H1 (cell line): ENCODE measurements at regions not wholly inside any gene's neighbourhood (a gene's known extent, or its start where the extent isn't known, plus 50 kb on each side); places are given as distances from the start of the nearest gene placed in this dataset.
"Not testable (repeated sequence)": the region's sequence is repeated elsewhere in the genome, so short reads cannot be mapped to it uniquely, and the experiment has no call there.

Experiments used
- CTCF ChIA-PET: fragments of 300-600 bp; sonication (Branson Sonifier 250); formaldehyde crosslinking; loops from one replicate; lab custom pipeline; 2021; ENCODE audit not compliant: partially characterized antibody; lab: Charles Lee
- POLR2A ChIA-PET: fragments of 300-600 bp; sonication (Branson Sonifier 250); formaldehyde crosslinking; loops from one replicate; lab custom pipeline; 2021; ENCODE audit warnings: inconsistent platforms; ENCODE audit not compliant: partially characterized antibody; lab: Charles Lee
- DNase-seq, 2 experiments: peaks; one replicate each; pipeline versions ENCODE4 v3.0.0 to v3.0.0-alpha.2; 2010 to 2022; ENCODE audit warnings: low spot score in 2 of 2, low read depth in 1 of 2, mixed read lengths in 1 of 2
- FAIRE-seq: peaks from 2 replicates; lab custom pipeline; 2011; peaks lifted over from hg19 to GRCh38; lab: Jason Lieb, UNC
- H2AFZ ChIP-seq: 2 replicates; pipeline ENCODE4 v1.8.1; 2012; ENCODE audit warnings: low read length, inconsistent platforms
- H2AK5ac ChIP-seq: 2 replicates; pipeline ENCODE4 v1.6.1; 2013; ENCODE audit warnings: low read depth, low read length
- H2BK120ac ChIP-seq: replicated peaks from 2 replicates; pipeline ENCODE3; 2013; ENCODE audit warnings: low read depth, low read length, inconsistent platforms
- H2BK12ac ChIP-seq: 2 replicates; pipeline ENCODE4 v1.6.1; 2013; ENCODE audit warnings: low read depth, low read length
- H2BK15ac ChIP-seq: 2 replicates; pipeline ENCODE4 v1.6.1; 2013; ENCODE audit warnings: low read length
- H2BK20ac ChIP-seq: 2 replicates; pipeline ENCODE4 v1.6.1; 2013; ENCODE audit warnings: low read length
- H2BK5ac ChIP-seq: 2 replicates; pipeline ENCODE4 v1.6.1; 2013; ENCODE audit warnings: low read depth, low read length
- H3K14ac ChIP-seq: 2 replicates; pipeline ENCODE4 v1.6.1; 2013; ENCODE audit warnings: inconsistent platforms; ENCODE audit not compliant: insufficient read length
- H3K18ac ChIP-seq: 2 replicates; pipeline ENCODE4 v1.6.1; 2013; ENCODE audit warnings: low read length; ENCODE audit errors: extremely low read depth
- H3K23ac ChIP-seq: 2 replicates; pipeline ENCODE4 v1.6.1; 2013; ENCODE audit warnings: inconsistent platforms; ENCODE audit not compliant: insufficient read length
- H3K23me2 ChIP-seq: 2 replicates; pipeline ENCODE4 v1.6.1; 2013; ENCODE audit warnings: low read depth, low read length
- H3K27ac ChIP-seq: 2 replicates; pipeline ENCODE4 v1.6.1; 2011; ENCODE audit warnings: low read depth, low read length, inconsistent platforms
- H3K27me3 ChIP-seq, 4 experiments: replicated peaks in 1 of 4; 1 replicate in 1 of 4; 2 replicates in 3 of 4; pipeline versions ENCODE4 v1.6.1 to v1.8.1; 2011 to 2013; ENCODE audit warnings: low read length in 3 of 4, mild to moderate bottlenecking in 3 of 4, inconsistent platforms in 2 of 4, mixed read lengths in 2 of 4, moderate library complexity in 1 of 4; ENCODE audit not compliant: control insufficient read depth in 3 of 4, insufficient read depth in 3 of 4; ENCODE audit errors: extremely low read depth in 1 of 4
- H3K36me3 ChIP-seq, 4 experiments: 2 replicates each; pipeline versions ENCODE4 v1.6.1 to v1.8.1; 2011 to 2013; ENCODE audit warnings: mild to moderate bottlenecking in 4 of 4, low read length in 3 of 4, moderate library complexity in 2 of 4, control low read depth in 1 of 4, inconsistent platforms in 1 of 4; ENCODE audit not compliant: insufficient read depth in 4 of 4, control insufficient read depth in 2 of 4
- H3K4ac ChIP-seq: replicated peaks from 2 replicates; pipeline ENCODE3; 2013; ENCODE audit warnings: low read length, low read depth, mixed read lengths, inconsistent platforms; ENCODE audit not compliant: insufficient read length
- H3K4me1 ChIP-seq, 4 experiments: replicated peaks in 1 of 4; 1 replicate in 1 of 4; 2 replicates in 3 of 4; pipeline versions ENCODE4 v1.6.1 to v1.8.1; 2011 to 2013; ENCODE audit warnings: low read length in 3 of 4, inconsistent platforms in 2 of 4, mixed read lengths in 1 of 4; ENCODE audit not compliant: insufficient read depth in 4 of 4, control insufficient read depth in 3 of 4
- H3K4me2 ChIP-seq, 2 experiments: 2 replicates each; pipeline versions ENCODE4 v1.6.1 to v1.8.1; 2011 to 2013; ENCODE audit warnings: low read depth in 2 of 2, low read length in 2 of 2, control low read depth in 1 of 2, inconsistent platforms in 1 of 2, mild to moderate bottlenecking in 1 of 2; ENCODE audit not compliant: insufficient read depth in 1 of 2
- H3K4me3 ChIP-seq, 4 experiments: fragments of 200-600, 300-600 bp in 1 of 4; sonication (generic), shearing (Covaris generic), sonication (Bioruptor Twin) in 1 of 4; 2 replicates each; pipeline versions ENCODE4 v1.5.1 to v1.8.1; 2011 to 2016; ENCODE audit warnings: low read length in 4 of 4, low read depth in 3 of 4, control low read depth in 2 of 4, inconsistent platforms in 2 of 4, mild to moderate bottlenecking in 2 of 4, mixed read lengths in 1 of 4, moderate library complexity in 1 of 4; ENCODE audit not compliant: insufficient read depth in 2 of 4; ENCODE audit errors: extremely low read depth in 1 of 4
- H3K56ac ChIP-seq: replicated peaks from 2 replicates; pipeline ENCODE3; 2013; ENCODE audit warnings: low read depth, mild to moderate bottlenecking, mixed read lengths, low read length, inconsistent platforms; ENCODE audit not compliant: insufficient read length
- H3K79me1 ChIP-seq: 2 replicates; pipeline ENCODE4 v1.6.1; 2013; ENCODE audit warnings: low read depth, low read length, control low read depth
- H3K79me2 ChIP-seq, 2 experiments: 2 replicates each; pipeline versions ENCODE4 v1.6.1 to v1.8.1; 2012 to 2013; ENCODE audit warnings: low read length in 2 of 2, mild to moderate bottlenecking in 2 of 2, inconsistent platforms in 1 of 2; ENCODE audit not compliant: insufficient read depth in 2 of 2, control insufficient read depth in 1 of 2
- H3K9ac ChIP-seq, 4 experiments: replicated peaks in 1 of 4; 1 replicate in 1 of 4; 2 replicates in 3 of 4; pipeline versions ENCODE4 v1.6.1 to v1.8.1; 2011 to 2013; ENCODE audit warnings: low read depth in 3 of 4, low read length in 3 of 4, control low read depth in 2 of 4, mild to moderate bottlenecking in 2 of 4, moderate library complexity in 2 of 4, inconsistent platforms in 1 of 4; ENCODE audit errors: extremely low read depth in 1 of 4
- H3K9me3 ChIP-seq, 2 experiments: 2 replicates each; pipeline versions ENCODE4 v1.6.1 to v1.8.1; 2012 to 2013; ENCODE audit warnings: mild to moderate bottlenecking in 2 of 2, moderate library complexity in 2 of 2, control low read depth in 1 of 2, inconsistent platforms in 1 of 2, low read depth in 1 of 2, low read length in 1 of 2, mixed read lengths in 1 of 2; ENCODE audit not compliant: insufficient read depth in 2 of 2
- H4K20me1 ChIP-seq, 2 experiments: replicated peaks in 1 of 2; 2 replicates each; pipeline versions ENCODE3 to v1.8.1; 2011 to 2013; ENCODE audit warnings: inconsistent platforms in 2 of 2, low read length in 2 of 2, mild to moderate bottlenecking in 1 of 2; ENCODE audit not compliant: insufficient read depth in 2 of 2, control insufficient read depth in 1 of 2
- H4K5ac ChIP-seq: 2 replicates; pipeline ENCODE4 v1.6.1; 2013; ENCODE audit warnings: low read length, low read depth, mixed read lengths, inconsistent platforms; ENCODE audit not compliant: insufficient read length
- H4K8ac ChIP-seq: 2 replicates; pipeline ENCODE4 v1.8.0; 2013; ENCODE audit warnings: mild to moderate bottlenecking, moderate library complexity, low read length, inconsistent platforms; ENCODE audit not compliant: insufficient read depth; ENCODE audit errors: extremely low read depth
- H4K91ac ChIP-seq: replicated peaks from 2 replicates; pipeline ENCODE3; 2013; ENCODE audit warnings: low read length, mixed read lengths, inconsistent platforms; ENCODE audit not compliant: insufficient read length
- WGBS, 2 experiments: shearing (Covaris generic) in 1 of 2; methylation state at CpG; one replicate each; pipeline versions ENCODE4 v1.1.6 to v1.1.7; 2013 to 2015; ENCODE audit warnings: low lambda C conversion rate in 2 of 2, mixed read lengths in 2 of 2, inconsistent platforms in 1 of 2, low coverage in 1 of 2, missing lambda C conversion rate in 1 of 2; ENCODE audit not compliant: insufficient replicate concordance in 2 of 2, insufficient coverage in 1 of 2, insufficient read length in 1 of 2; ENCODE audit errors: extremely low coverage in 1 of 2, missing lambda C conversion rate in 1 of 2; 5-methylcytosine and 5-hydroxymethylcytosine counted together

GRCh38 chr5:112590858-112591257 is 146.8 kb upstream of the APC start:
- H2AFZ ChIP-seq, H4K5ac ChIP-seq, H3K9me3 ChIP-seq, H3K4me3 ChIP-seq, H2BK5ac ChIP-seq, H3K4ac ChIP-seq, H2BK12ac ChIP-seq, H3K4me1 ChIP-seq, H3K27ac ChIP-seq, H2BK15ac ChIP-seq, H3K4me2 ChIP-seq, FAIRE-seq, DNase-seq, H4K20me1 ChIP-seq, H3K36me3 ChIP-seq, H3K79me2 ChIP-seq, H3K23me2 ChIP-seq, H3K27me3 ChIP-seq, H4K91ac ChIP-seq, H3K14ac ChIP-seq, H3K18ac ChIP-seq, H3K23ac ChIP-seq, H2BK120ac ChIP-seq, H4K8ac ChIP-seq, CTCF ChIA-PET, POLR2A ChIA-PET, H3K56ac ChIP-seq, H3K79me1 ChIP-seq, H3K9ac ChIP-seq, H2AK5ac ChIP-seq, H2BK20ac ChIP-seq: not testable (repeated sequence)
- 88% methylated on average over 1 of the region's 1 CpG; no CpG with 5 or more reads in 1 of the 2 experiments for WGBS, 2 experiments
